GM19043 (cell line): ENCODE measurements at regions not wholly inside any gene's neighbourhood (a gene's known extent, or its start where the extent isn't known, plus 50 kb on each side); places are given as distances from the start of the nearest gene placed in this dataset.

Source experiments
- ATAC-seq: cut with Tn5 transposase; IDR thresholded peaks from one replicate; pipeline ENCODE4 v1.9.1; 2021; ENCODE audit warnings: low read depth; ENCODE audit not compliant: unreplicated experiment

DNA sequence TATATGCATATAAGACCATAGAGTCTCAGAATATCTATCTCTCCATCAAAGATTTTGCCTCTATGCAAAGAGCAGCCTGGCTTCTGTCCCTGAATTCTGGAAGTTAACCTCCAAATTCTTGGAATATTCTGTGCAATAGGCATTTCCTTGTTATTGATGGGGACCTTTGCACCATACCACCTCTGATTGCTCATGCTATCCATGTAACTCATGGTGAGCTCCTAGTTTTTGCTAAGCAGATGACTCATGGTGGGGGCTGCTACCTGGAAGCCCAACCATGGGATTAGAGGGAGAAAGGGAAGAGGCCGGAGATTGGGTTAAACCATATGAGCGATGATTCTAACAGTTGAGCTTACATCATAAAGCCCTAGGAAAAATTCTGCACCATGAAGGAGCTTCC lies 310.2 kb upstream of the FIGN start:
- no peak for ATAC-seq

DNA sequence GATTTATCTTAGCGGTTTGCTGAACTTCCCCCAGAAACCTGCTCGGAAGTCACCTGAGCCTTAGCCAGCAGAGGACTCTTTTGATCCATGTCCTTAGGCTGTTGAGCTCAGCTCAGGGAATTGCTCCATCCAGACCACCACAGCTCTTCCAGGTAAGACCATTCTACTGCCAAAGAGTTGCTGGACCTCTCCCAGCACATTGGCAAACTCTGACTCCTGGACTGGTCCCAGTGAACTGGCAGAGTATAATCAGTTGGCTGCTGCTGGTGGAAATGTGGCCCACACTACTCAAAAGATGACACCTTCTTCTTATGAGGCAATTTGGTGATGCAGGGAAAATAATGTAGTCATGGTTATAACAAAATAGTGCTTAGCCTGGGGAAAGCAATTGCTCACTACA lies 308.8 kb upstream of the FIGN start:
- ATAC-seq, result no peak

DNA sequence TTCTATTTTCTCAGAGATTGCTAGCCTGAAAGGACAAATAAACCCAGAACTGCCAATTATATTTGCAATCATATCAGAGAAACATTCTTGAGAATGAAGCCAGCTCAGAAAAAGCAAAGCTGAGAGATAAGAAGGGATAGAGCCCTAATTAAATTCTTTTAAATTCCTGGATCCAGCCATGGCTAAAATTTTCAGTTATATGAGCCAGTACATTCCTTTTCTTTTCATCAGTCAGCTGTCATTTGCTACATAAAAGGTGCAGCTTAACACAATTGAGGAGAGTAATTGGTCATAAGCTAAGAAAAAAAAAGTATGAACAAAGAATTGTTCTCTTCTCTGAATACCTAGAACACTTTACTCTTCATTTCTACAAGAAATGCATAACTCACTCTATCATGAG lies 303.5 kb upstream of the FIGN start:
- ATAC-seq, result no peak

DNA sequence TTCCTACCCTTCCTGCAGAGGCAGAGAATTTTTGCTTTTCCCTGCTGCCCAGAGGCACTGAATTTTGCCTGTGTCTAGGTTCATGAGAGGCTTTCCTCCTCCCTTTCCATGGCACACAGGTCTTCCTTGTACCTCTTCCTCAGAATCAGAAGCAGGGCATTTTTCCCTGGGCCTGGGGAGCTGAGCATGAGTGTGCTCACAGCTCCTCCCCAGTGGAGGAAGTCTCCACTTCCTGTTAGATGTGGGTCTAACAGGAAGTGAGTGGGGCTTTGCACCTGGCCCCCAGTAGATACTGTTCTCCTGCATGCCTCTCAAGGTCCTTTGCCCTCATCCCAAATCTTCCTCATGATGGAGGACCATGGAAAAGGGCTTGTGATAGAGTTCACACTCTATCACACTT lies 297.2 kb upstream of the FIGN start:
- no peak for ATAC-seq

DNA sequence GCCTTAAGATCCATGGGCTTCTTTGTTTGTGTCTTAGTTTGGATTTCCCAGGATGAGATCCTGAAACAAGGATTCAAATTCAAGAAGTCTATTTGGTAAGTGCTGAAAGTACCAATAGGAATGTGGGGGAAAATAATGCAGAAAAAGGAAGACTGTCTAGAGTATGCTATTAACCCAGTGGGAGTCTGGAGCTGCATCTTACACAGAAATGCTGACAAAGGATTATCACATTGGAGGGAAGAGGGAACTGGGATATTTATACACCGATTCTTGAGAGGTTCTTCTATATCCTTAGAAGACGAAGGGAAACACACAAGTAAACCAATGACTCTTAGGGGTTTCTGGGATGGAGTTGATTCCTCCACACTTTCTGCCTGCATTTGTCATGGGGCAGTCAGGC lies 294.8 kb upstream of the FIGN start:
- ATAC-seq, result no peak

DNA sequence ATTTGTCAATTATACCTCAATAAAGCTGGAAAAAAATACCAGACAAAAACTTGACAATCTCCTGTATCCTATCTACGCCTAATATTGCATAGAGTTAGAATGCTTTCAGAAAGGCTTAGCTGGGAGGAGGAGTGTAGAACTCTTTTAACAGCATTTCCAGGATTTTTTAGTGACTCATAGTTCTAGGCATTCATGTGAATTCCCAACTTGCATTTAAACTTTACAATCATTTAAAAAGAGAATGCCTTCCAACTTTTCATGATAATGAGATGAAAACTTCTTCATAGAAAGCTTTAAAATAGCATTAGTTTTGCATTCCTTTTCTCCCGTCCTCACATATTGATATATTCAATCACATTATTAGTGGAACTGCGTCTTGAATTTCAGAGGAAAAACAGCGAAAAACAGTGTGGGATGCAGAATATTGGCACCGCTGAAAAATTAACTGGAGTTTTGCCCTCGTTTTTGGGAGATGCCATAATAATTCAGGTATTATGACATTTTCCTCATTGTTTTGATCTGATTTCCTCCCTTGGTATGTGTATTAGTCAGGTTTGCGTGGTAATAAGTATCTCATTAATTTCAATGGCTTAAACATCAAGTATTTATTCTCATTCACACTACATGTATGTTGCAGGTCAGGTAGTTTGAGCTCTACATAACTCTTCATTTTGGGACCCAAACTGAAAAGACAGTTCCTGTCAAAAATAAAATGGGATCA lies 293.2 kb upstream of the FIGN start:
- ATAC-seq, result no peak

DNA sequence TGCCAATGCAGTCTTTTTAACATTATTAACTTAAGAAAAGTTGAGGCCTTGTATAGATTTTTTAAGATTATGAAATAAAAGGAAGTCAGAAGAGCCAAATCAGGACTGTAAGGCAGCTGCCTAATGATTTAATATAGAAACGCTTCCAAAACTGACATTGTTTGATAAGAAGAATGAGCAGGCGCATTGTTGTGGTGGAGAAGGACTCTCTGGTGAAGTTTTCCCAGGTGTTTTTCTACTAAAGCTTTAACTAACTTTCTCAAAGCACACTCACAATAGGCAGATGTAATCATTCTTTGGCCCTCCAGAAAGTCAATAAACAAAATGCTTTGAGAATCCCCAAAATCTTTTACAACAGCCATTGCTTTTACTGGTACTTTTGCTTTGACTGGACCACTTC lies 288.6 kb upstream of the FIGN start:
- ATAC-seq, result no peak

DNA sequence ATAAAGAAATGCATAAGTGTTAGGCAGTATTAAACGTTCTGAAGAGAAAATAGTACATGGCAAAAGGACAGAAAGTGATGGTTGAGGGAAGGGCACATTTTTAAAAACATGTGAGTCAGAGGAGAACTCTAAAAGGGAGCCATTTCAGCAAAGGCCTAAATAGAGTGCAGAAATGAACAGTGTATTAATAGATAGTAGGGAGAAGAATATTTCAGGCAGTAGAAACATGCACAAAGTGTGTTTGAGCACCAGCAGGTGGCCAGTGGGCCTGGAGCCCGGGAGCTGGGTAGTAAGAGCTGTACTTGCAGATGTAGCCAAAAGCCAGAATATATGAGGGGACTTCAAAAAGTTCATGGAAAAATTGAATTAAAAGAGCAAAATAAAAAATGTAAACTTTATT lies 288.1 kb upstream of the FIGN start:
- no peak for ATAC-seq

DNA sequence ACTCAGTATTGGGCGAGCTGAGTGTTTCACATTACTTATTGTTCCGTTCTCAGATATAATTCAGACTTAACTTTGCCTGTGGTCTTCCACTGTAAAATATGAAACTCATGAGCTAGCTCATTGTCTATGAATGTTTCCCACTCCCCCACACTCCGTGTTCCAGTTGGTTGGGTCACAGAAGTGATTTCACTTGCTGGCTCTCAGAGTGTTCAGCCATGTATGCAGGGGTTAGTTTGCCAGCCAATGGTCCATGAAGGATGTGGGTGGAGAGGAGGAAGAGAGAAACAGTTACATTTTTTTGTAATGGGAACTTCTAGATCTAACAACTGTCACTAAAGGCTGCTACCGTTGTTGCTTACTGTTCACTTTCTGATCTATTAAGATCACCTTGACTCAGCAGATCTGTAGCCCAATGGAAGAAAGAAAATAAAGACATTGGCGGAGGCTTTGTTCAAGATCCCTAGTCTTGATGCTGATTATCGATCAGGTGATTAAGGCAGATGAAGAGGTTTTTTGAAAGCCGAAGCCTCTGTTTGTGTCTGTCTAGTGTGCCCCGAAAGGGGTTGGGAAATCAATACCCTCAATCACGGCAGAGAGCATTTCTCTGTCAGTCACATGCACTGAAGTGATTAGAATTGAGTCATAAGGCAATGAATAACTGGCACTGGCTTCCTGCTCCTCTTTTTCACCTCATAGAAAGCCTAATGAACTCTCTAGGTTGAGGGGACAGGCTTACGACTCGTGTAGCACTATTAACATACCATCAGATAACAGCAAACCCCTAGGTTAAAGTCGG lies 279.7 kb upstream of the FIGN start:
- ATAC-seq, result peak; percentile 94

DNA sequence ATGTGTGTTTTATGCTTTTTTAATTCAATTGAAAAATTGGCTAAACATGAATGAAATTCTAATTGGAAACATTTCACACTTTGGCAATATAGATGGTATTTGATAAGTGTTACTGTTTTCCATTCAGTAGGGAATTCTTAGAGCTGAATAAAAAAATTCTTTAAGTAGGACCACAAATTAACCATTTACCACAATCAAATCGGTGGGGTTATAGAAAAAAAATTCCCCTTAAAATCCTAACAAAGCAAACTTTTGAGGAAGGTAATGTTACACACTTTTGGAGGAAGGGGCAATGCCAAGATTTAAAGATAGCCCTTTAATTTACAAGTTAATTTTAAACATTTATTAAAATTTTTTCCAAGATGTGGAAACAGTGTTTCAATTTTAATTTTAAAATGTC lies 279.0 kb upstream of the FIGN start:
- ATAC-seq, result no peak

DNA sequence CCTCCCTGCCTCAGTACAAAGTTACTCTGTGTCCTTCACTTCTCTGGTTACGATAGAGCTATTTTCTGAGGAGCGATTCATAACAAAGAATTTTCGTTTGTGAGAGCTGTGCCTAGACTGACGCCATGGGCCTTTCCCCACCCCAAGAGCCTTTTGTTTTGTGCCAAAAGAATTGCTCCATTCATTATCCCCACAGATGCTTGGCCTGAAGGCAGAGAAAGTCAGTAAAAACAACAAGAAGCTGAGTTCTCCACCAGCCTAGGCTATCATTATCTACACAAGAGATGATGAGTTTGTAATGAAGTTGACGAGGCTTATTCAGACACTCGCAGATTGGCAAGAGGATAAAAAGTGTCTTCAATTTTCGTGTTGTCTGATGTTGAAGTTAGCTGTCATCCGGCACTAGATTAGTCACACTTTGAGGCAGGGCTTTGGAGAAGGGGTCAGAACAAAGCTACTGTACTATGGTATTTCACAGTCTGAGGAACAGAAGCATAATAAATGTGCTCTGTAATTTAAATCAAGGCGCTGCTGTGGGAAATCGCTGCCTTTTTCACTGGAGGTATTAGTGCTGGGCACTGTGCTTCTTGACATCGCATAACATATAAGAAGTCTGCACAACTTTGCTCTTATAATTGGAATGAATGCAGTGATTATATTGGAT lies 278.4 kb upstream of the FIGN start:
- ATAC-seq, result no peak

DNA sequence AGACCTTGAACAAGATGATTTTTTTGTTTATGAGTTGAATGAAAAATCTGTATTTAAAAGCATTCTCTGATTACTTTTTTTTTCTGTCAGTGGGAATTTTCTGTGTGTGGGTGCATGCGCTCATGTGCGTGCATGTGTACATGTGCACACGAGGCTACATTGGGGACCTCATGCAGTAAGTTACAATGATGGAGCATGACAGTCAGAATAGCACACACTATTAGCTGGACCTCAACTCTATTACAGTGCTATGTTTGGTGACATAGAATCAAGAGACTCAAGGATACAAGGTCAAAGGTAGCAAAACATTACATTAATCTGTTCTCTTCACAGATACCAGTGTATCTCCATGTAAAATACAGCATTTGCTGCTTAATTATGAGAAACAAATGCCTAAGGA lies 276.8 kb upstream of the FIGN start:
- ATAC-seq, result no peak

DNA sequence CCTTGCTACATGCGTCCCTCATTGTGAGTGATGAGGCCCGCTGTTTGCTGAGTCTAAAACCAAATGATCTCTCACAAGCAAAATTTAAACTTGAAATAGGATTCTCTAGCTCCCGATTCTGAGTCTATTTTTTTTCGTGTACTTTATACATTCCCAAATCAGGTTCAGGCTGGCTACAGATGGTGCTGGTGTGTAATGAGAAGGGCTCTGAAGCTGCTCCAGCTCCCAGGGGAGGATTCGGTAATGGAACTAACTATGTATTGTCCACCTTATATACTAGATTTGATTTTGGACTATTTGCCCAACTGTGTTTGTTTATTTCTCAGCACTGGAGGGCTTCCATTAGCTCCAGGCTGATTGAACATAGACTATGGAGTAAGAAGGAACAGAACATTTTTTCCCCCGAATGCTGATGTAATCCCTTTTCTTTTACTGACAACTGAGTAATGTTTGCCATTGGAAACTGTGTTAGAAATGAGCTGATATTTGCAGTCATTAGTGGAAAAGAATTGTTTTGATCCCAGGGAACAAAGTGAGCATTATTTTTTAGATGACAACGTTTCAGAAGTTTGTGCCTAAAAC lies 274.0 kb upstream of the FIGN start:
- no peak for ATAC-seq

DNA sequence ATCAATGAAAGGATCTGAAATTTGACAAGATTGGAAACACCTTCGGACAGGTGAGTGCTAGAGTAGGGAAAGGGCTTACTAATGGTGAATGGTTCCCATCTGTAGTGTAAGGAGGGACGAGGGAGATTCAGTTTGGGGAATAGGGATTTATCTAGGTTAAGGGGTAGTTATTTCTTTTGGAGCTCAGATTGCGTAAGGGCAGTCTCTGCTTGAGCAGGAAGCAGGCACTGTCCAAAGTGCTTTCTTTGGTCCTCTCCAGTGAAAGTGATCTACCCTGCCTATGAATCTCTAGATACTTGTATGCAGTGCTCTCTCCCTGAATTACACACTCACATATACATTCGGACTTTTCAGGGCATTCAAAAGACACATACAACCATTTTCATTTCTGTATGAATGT lies 272.9 kb upstream of the FIGN start:
- ATAC-seq, result no peak

DNA sequence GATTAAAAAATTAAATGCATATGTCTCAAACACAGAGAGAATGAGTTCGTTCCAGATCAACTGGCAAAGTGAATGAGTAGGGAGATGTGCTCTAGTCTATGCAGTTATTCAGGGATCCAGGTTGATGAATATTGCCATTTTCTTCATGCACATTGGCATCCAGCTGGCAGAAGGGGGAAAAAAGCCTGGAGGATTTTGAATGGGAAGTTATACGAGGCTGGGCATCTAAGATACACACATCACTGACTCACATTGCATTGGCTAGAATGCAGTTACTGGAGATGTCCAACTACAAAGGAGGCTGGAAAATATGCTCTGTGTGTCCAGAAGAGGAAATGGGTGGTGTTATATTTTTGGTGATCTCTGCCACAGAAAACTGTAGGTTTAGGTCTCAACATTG lies 270.9 kb upstream of the FIGN start:
- no peak for ATAC-seq

DNA sequence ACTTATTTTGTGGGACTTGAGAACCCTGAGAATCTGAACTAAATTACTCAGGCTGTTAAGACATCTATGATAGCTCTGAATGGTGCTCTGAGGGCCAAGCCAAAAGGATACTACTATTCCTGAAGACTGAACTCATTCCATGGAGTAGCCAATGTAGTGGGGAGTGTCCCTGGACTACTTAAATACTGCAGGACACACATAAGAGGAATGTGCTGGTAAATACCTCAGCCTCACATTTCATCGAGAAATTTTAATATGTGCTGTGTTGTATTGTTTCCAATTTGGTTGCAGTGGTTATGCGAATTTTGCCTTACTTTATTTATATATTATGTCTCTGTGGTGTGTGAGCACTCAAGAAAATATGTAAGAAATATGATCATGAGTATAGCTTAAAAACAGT lies 264.4 kb upstream of the FIGN start:
- no peak for ATAC-seq

DNA sequence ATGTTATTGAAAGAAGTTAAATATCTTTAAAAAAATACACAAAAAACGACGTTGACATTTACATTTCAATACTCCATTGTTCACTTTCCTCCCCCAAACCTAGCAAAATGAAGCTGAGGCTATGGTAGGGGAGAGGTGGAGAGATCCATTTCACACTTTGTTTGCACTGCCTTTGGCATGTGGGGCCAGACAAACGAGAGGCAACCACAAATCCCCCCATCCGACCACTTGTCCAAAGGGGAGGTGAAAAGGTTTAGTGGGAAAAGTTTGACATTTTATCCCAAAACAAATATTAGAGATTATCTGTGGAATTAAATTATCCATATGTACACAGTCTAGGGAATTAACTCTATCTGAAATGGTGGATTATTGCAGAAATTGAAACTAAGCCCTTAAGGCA lies 261.7 kb upstream of the FIGN start:
- ATAC-seq, result no peak

DNA sequence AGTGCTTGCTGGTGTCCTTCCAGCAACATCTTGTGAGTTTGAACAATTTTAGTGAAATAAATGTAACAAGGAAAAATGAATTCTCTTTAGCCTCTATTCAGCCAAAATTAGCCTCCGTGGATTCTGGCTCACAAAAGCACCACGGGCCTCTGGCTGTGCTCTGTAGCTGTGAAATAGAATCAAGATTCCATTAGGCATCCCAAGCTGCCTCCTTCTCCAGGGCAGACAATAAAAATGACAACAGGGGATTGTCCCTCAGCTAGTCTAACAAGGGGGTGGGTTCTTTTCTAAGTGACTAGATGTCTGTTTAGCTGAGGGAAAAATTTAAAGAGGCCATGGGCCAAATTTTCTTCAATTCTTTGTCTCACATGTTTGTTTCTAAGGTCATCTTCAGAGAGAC lies 254.7 kb upstream of the FIGN start:
- ATAC-seq, result no peak

DNA sequence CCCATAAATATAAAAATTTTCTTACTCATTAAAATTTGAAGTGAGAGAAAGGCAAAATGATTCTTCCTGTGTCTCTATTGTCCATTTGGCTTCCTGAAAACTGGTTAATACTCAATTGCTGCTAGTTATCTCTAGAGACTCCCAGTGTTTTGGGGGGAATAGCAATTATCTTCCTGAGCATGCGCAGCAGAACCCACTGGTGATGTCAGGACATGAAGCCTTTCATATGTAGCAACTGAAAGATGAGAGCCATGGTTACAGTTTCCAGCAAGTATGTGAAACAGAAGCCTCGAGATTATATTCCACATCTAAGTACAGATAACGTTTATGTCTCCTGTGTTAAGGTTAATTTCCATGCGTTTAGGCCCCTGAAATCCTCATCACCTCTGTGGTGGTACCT lies 254.3 kb upstream of the FIGN start:
- ATAC-seq, result no peak

DNA sequence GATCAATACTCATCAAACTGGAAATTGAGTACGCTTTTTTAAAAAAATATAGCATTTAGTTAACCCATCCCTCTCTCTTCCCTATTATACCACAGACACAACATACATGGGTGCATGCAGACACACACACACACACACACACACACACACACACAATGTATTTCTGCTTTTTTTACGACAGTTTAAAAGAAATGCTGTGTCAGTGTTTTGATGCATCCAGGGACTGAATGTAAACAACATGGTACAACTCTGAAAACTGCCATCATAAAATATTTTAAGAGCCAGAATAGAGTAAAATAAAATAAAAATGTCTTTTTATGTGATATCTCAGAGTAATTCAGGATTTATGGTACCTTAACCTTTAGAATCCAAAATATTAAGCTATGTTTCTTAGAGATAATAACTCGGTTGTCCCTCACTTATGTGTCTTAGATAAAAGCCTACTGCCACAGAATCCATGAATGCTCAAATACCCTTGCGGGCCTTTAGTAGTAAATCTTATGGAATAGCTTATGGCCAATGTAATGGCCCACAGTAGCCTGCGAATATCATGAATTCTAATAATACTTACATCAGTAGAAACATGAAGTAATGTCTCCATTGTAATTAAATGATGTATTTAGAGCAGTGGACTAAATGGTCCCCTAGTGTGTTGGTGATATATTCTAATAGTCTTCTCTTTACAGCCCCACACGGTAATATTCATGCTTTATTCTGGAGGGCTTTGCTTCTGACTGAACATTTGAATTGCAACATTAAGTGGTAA lies 251.6 kb upstream of the FIGN start:
- ATAC-seq, result no peak

DNA sequence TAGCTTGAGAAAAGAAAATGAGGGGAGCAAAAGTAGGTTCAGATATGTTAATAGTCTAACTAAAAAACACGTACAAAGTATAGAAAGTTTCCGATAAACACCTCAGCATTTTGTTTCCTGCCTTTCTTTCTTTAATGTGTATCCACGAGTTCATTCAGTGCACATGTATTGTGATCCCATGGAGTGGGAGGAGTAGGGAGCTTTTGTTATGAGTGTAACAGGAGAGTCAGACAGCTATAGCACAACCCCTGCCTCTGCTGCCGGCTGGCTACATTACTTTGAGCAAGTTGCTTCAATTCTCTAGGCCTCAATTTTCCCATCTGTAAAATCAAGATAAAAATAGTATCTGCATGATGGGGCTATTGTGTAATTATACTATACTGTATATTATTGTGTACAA lies 249.2 kb upstream of the FIGN start:
- no peak for ATAC-seq
